ENCODE measurements at regions not wholly inside any gene's neighbourhood (a gene's known extent, or its start where the extent isn't known, plus 50 kb on each side); places are given as distances from the start of the nearest gene placed in this dataset.

DNA sequence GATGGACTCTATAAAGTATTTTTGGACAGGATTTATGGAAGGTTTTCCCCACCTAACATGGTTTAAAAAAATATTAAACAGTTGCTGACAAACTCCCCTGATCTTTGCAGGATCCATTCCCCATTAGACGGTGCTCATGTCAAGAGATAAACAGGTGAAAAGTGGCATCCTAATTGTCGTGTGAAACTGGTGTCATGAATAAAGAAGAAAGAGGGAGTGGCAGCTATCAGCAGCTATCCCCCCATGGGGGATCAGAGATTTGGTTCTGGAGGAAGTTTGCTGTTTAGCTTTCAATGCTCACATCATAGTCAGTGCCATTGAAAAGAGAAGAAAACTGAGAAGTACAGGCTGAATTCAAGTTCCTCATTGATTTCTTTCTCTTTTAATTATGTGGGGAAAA, 329.3 kb upstream of the BRINP1 start:
- no peak overlapping the region for H3K4me3 ChIP-seq
- H3K4me1 ChIP-seq, result no peaks in the 10 kb centered on the region
- H3K27me3 ChIP-seq (replicated peaks in 1 of 7), result no peaks in the 10 kb centered on the region
- DNase-seq, result no peak
- no peak overlapping the region for H3K27ac ChIP-seq
- no peaks in the 10 kb centered on the region for H3K36me3 ChIP-seq
- intact Hi-C loops (cut with DNase I; ENCODE audit: low total_unique reads), result no loop called here
- H3K9me3 ChIP-seq, result no peaks in the 10 kb centered on the region
- TF ChIP-seq, protein P1, sequence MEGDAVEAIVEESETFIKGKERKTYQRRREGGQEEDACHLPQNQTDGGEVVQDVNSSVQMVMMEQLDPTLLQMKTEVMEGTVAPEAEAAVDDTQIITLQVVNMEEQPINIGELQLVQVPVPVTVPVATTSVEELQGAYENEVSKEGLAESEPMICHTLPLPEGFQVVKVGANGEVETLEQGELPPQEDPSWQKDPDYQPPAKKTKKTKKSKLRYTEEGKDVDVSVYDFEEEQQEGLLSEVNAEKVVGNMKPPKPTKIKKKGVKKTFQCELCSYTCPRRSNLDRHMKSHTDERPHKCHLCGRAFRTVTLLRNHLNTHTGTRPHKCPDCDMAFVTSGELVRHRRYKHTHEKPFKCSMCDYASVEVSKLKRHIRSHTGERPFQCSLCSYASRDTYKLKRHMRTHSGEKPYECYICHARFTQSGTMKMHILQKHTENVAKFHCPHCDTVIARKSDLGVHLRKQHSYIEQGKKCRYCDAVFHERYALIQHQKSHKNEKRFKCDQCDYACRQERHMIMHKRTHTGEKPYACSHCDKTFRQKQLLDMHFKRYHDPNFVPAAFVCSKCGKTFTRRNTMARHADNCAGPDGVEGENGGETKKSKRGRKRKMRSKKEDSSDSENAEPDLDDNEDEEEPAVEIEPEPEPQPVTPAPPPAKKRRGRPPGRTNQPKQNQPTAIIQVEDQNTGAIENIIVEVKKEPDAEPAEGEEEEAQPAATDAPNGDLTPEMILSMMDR (IDR thresholded peaks at IDR 0.05 in 8 of 11, conservative IDR thresholded peaks at IDR 0.05 in 3 of 11), result no peak
- TF ChIP-seq POLR2AphosphoS5 (IDR thresholded peaks at IDR 0.05) (no peak), POLR2A (IDR thresholded peaks at IDR 0.05) (no peak)
- 26 to 47% (median 32%) methylated on average over 2 of the region's 2 CpGs for WGBS, 5 donors

DNA sequence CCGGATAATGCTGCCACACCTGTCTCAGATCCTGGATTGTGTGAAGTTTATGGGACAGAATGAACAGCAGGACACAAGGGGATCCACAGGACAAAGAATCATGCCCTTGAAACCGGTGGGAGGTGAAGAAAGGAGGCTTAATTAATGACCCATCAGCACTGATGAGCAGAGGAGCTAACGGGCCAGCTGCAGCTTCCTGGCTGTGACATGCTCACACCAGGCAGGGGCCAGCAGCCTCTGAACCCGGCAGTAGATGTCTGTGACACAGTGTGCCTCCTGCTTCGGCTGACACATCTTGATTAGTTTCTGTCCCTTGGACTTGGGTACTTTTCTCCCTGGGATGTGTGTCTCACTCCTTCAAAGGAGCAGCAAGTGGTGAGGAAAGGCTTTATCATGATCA, 328.8 kb upstream of the BRINP1 start:
- Histone ChIP-seq H3K9me3 (no peaks in the 10 kb centered on the region), H3K4me1 (no peaks in the 10 kb centered on the region), H3K4me3 (no peak overlapping the region), H3K27me3 (replicated peaks in 1 of 7) (no peaks in the 10 kb centered on the region), H3K36me3 (no peaks in the 10 kb centered on the region), H3K27ac (no peak overlapping the region)
- TF ChIP-seq POLR2A (IDR thresholded peaks at IDR 0.05), result no peak
- TF ChIP-seq POLR2AphosphoS5 (IDR thresholded peaks at IDR 0.05), result no peak
- TF ChIP-seq, protein P1 (IDR thresholded peaks at IDR 0.05 in 8 of 11, conservative IDR thresholded peaks at IDR 0.05 in 3 of 11), result no peak
- DNase-seq, result no peak
- intact Hi-C loops (cut with DNase I; ENCODE audit: low total_unique reads), result no loop called here
- 29 to 37% (median 32%) methylated on average over 5 of the region's 5 CpGs for WGBS, 5 donors

DNA sequence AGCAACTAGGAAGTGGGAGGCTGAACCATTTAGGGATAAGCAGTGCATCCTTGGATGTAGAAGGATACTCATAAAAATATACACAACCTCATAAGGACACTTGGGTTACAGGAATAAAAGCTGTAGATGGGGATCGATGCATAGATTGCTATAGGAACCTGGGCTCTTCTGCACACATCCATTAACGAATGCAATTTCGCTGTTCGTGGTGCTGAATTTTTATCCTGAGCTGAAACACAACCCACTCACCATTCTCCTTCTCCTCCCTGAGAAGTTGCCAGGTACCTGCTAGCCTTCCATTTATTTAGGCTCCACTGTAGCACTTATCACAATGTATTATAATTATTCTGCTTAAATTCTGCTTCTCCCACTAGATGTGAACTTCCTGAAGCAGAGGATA, 320.6 kb upstream of the BRINP1 start:
- no peaks in the 10 kb centered on the region for H3K27me3 ChIP-seq (replicated peaks in 1 of 7)
- H3K9me3 ChIP-seq, result no peaks in the 10 kb centered on the region
- TF ChIP-seq, protein P1 (IDR thresholded peaks at IDR 0.05 in 8 of 11, conservative IDR thresholded peaks at IDR 0.05 in 3 of 11), result no peak
- TF ChIP-seq POLR2A (IDR thresholded peaks at IDR 0.05) (no peak), POLR2AphosphoS5 (IDR thresholded peaks at IDR 0.05) (no peak)
- H3K27ac ChIP-seq, result no peak overlapping the region
- no peaks in the 10 kb centered on the region for H3K36me3 ChIP-seq
- intact Hi-C loops (cut with DNase I; ENCODE audit: low total_unique reads), result no loop called here
- no peaks in the 10 kb centered on the region for H3K4me1 ChIP-seq
- no peak overlapping the region for H3K4me3 ChIP-seq
- no peak for DNase-seq
- WGBS, 5 donors, result 21 to 41% (median 23%) methylated on average over 4 of the region's 4 CpGs

DNA sequence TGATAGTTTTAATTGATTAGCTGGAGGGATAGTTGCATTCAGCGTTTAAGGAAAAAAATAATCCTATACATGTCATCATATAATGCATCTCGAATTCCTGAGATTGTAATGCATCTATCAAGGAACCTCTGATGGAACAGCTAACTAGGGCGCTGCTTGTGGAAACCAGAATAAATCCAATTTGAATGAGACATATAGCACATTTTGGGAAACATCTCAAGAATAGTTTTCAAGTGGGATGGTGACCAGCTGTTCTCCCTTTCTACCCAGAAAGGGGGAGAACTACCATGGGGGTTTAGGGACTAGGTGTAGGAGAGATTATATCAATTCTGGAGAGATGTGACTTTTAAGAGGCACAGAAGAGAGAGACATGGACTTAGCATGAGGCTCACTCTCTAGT, 319.3 kb upstream of the BRINP1 start:
- intact Hi-C loops (cut with DNase I; ENCODE audit: low total_unique reads), result no loop called here
- Histone ChIP-seq H3K27ac (no peak overlapping the region), H3K4me1 (no peaks in the 10 kb centered on the region), H3K27me3 (replicated peaks in 1 of 7) (no peaks in the 10 kb centered on the region), H3K9me3 (no peaks in the 10 kb centered on the region), H3K36me3 (no peaks in the 10 kb centered on the region), H3K4me3 (no peak overlapping the region)
- DNase-seq, result no peak
- WGBS, 5 donors, result 56 to 68% (median 63%) methylated on average over 3 of the region's 3 CpGs
- TF ChIP-seq, protein P1 (IDR thresholded peaks at IDR 0.05 in 8 of 11, conservative IDR thresholded peaks at IDR 0.05 in 3 of 11), result no peak
- TF ChIP-seq POLR2A (IDR thresholded peaks at IDR 0.05) (no peak), POLR2AphosphoS5 (IDR thresholded peaks at IDR 0.05) (no peak)

Measured in spleen (tissue), 11 donors.